GM21447 (cell line): ENCODE measurements at regions not wholly inside any gene's neighbourhood (a gene's known extent, or its start where the extent isn't known, plus 50 kb on each side); places are given as distances from the start of the nearest gene placed in this dataset.
"Not testable (repeated sequence)": the region's sequence is repeated elsewhere in the genome, so short reads cannot be mapped to it uniquely, and the experiment has no call there.

Experiments
- ATAC-seq: cut with Tn5 transposase; IDR thresholded peaks from one replicate; pipeline ENCODE4 v1.9.1; 2021; ENCODE audit not compliant: unreplicated experiment

- ATAC-seq = no peak
Observed at GRCh38 chr15:87753539-87753938, 503.0 kb downstream of the NTRK3 start.

GRCh38 chr15:87752250-87752951 is 504.1 kb downstream of the NTRK3 start:
- ATAC-seq = no peak

DNA sequence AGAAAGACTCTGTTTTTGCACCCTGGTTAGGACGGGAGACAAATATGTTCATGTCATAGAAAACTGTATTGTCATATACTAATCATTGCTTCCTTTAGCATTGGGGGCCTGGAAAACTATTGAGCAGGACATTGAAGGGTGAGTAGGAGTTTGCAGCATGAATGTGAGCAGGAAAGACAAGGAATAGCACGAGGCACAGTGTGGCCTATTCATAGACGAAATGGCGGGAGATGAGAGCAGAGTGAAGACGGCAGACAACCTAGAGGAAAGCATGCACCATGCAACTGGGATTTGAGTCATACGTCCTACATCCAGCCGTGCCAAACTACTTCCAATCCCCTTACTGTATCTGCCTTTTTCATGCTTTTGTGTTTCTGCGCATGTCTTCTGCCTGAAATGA is 508.1 kb downstream of the NTRK3 start:
- no peak for ATAC-seq

- no peak for ATAC-seq
Observed at GRCh38 chr15:87747087-87747486, 509.5 kb downstream of the NTRK3 start.

- no peak for ATAC-seq
Observed at GRCh38 chr15:87746333-87746732, 510.2 kb downstream of the NTRK3 start.

GRCh38 chr15:87744815-87745214 is 511.7 kb downstream of the NTRK3 start:
- ATAC-seq = no peak

DNA sequence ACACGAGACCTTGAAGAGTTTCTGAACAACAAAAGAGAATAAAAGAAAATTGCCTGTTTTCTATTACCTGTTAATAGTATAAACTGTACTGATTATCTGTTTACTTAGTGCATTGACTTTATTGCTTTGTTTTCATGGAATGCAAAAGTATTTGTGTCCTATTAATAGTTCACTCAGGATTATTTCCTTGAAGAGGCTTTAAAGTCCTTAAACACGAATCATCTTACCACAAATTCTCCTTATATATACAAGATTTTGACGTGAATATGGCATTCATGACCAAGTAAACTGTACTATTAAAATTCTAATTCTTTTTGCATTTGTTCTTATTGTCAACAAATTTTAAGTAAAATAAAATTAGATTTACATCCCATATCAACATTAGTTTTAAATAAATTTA is 513.0 kb downstream of the NTRK3 start:
- ATAC-seq = no peak

- no peak for ATAC-seq
Observed at GRCh38 chr15:87741350-87741749, 515.2 kb downstream of the NTRK3 start.

DNA sequence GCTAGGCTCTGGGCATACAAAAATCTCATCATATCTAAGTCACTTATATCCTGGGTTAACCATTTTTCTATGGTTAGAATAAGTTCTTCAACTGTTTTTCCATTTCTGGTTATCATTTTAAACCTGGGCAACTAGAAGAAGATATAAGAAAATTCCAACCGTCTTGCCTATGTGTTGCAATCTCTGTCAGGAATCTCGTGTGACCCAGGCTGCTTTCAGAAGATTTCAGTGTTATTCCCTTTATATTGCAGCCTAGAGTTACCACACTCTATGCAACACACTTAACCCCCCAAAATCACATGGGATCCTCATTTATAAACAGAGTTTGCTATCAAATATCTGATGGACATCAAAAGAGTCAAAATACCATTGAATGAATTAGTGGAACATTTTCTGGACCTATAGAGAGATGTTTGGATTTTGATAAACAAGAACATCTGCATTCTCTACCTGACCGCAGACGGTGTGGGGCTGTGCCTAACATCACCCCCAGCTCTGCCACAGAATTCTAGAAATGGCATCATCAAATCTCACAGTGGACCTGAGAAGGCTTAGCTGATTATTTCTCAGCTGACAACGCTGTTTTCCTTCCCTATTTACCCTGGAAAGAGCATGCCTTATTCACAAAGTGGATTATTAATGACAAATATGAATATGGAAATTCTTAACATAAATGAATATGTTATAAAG is 515.7 kb downstream of the NTRK3 start:
- no peak for ATAC-seq

DNA sequence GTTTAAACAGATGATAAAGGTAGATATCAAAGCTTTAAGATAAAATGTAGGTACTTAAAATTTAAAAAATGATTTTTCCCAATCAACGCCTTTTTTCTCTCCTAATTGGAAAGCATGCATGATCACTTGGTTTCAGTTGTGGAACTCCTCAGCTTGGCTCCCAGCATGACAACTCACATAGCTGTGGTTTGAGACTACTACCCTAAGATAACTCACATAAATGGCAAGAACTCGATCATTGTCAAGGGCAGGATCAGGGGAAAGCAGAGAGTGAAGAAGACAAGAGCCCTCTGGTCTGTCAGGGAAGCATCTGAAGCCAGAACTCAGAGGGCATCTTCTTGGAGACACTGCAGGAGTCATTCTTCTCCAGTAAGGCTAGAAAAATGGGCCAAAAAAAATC is 516.7 kb downstream of the NTRK3 start:
- ATAC-seq = no peak

- no peak for ATAC-seq
Observed at GRCh38 chr15:87739081-87739480, 517.5 kb downstream of the NTRK3 start.

GRCh38 chr15:87737460-87737859 is 519.1 kb downstream of the NTRK3 start:
- not testable (repeated sequence) for ATAC-seq

GRCh38 chr15:87736891-87737389 is 519.6 kb downstream of the NTRK3 start:
- ATAC-seq = no peak

DNA sequence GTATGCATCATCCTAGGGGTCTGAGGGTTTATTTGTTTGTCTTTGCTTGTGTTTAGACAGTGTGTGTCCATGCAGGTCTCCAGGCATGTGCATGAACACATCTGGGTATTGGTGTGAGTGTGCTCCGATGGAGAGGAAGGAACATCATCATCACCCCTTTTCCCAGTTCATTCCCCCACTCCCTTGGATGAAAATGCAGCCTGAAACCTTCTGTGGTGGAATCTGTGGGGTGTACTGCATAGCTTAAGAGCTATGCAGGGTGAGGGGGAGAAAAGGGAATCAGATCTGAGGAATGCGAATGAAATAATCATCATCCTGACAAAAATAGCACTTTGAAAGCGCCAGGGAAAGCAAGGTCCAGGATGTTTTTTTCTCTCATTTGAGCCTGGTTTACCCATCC is 520.1 kb downstream of the NTRK3 start:
- ATAC-seq = no peak

- ATAC-seq = no peak
Observed at GRCh38 chr15:87735522-87735921, 521.0 kb downstream of the NTRK3 start.

- ATAC-seq = no peak
Observed at GRCh38 chr15:87734571-87735373, 521.8 kb downstream of the NTRK3 start.

DNA sequence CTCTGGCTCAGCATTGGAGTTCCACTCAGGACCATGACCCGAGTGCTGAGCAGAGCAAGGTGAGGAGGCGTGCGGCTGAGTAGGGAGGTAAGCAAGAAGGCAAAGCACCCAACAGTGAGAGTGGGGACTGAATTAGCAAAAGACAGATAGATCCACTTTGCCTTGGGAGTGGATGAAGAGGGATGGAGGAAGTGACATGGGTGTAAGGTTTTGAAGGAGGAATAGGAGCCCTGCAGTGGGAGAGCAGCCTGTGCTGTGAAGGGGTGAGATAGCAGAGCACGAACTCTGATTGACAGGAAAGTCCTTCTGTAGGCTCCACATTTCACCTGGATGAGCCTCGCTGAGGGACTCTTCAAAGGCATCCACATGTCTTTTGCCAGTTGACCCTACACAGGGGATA is 522.6 kb downstream of the NTRK3 start:
- no peak for ATAC-seq

- ATAC-seq = no peak
Observed at GRCh38 chr15:87733541-87733941, 523.0 kb downstream of the NTRK3 start.

GRCh38 chr15:87732976-87733375 is 523.6 kb downstream of the NTRK3 start:
- ATAC-seq = no peak

GRCh38 chr15:87731630-87732029 is 524.9 kb downstream of the NTRK3 start:
- ATAC-seq = no peak

GRCh38 chr15:87730706-87731105 is 525.8 kb downstream of the NTRK3 start:
- no peak for ATAC-seq

DNA sequence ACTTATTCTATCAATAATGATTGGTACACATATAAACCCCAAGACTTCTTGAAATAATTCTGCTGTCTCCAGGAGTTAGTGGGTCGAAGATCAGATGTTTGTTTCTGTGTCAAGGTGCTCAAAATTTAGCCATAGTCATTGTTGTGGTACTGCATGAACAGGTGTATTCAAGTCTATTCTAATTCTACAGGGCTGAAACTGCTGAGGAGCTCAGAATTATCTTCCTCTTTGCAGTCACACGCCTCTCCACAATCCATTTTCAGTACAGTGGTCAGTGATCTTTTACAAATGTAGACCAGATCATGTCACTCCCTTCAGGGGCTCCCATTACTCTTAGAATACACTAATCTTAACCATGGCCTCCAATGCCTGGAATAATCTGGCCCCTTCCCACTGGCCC is 527.5 kb downstream of the NTRK3 start:
- no peak for ATAC-seq
